IPS-15b (cell line): ENCODE measurements at regions not wholly inside any gene's neighbourhood (a gene's known extent, or its start where the extent isn't known, plus 50 kb on each side); places are given as distances from the start of the nearest gene placed in this dataset.
"Not testable (repeated sequence)": the region's sequence is repeated elsewhere in the genome, so short reads cannot be mapped to it uniquely, and the experiment has no call there.

ENCODE experiments used
- H3K27me3 ChIP-seq: one replicate; pipeline ENCODE4 v1.6.1; 2013; ENCODE audit warnings: low read length; ENCODE audit not compliant: control insufficient read depth, insufficient read depth
- H3K36me3 ChIP-seq: one replicate; pipeline ENCODE4 v1.6.1; 2013; ENCODE audit warnings: low read length; ENCODE audit not compliant: control insufficient read depth, insufficient read depth
- H3K4me1 ChIP-seq: one replicate; pipeline ENCODE4 v1.6.1; 2013; ENCODE audit warnings: mild to moderate bottlenecking, low read length; ENCODE audit not compliant: control insufficient read depth, insufficient read depth
- H3K4me3 ChIP-seq: one replicate; pipeline ENCODE4 v1.5.1; 2013; ENCODE audit warnings: low read depth, low read length
- H3K9ac ChIP-seq: one replicate; pipeline ENCODE4 v1.6.1; 2013; ENCODE audit warnings: low read depth, mild to moderate bottlenecking, low read length
- H3K9me3 ChIP-seq: one replicate; pipeline ENCODE4 v1.6.1; 2013; ENCODE audit warnings: mild to moderate bottlenecking, low read length; ENCODE audit not compliant: control insufficient read depth, insufficient read depth

- Histone ChIP-seq H3K27me3 (no peaks in the 10 kb centered on the region), H3K4me1 (no peaks in the 10 kb centered on the region), H3K9ac (no peak overlapping the region), H3K9me3 (no peaks in the 10 kb centered on the region), H3K36me3 (no peaks in the 10 kb centered on the region), H3K4me3 (no peak overlapping the region)
Observed at GRCh38 chr10:21379143-21379542, 146.3 kb downstream of the SKIDA1 start.

- H3K36me3 ChIP-seq, H3K9ac ChIP-seq, H3K9me3 ChIP-seq, H3K4me1 ChIP-seq, H3K4me3 ChIP-seq, H3K27me3 ChIP-seq: not testable (repeated sequence)
Observed at GRCh38 chr10:21375274-21375673, 150.2 kb downstream of the SKIDA1 start.

- H3K27me3 ChIP-seq, H3K9ac ChIP-seq, H3K4me1 ChIP-seq, H3K4me3 ChIP-seq, H3K9me3 ChIP-seq, H3K36me3 ChIP-seq: not testable (repeated sequence)
Observed at GRCh38 chr10:21373881-21374280, 151.6 kb downstream of the SKIDA1 start.

GRCh38 chr10:21372651-21373410 lies 152.7 kb downstream of the SKIDA1 start:
- no peaks in the 10 kb centered on the region for H3K27me3 ChIP-seq
- H3K9me3 ChIP-seq, result no peaks in the 10 kb centered on the region
- H3K4me1 ChIP-seq, result no peaks in the 10 kb centered on the region
- no peak overlapping the region for H3K9ac ChIP-seq
- no peak overlapping the region for H3K4me3 ChIP-seq
- no peaks in the 10 kb centered on the region for H3K36me3 ChIP-seq

GRCh38 chr10:21369697-21370096 lies 155.8 kb downstream of the SKIDA1 start:
- Histone ChIP-seq H3K36me3 (no peaks in the 10 kb centered on the region), H3K27me3 (no peaks in the 10 kb centered on the region), H3K9me3 (no peaks in the 10 kb centered on the region), H3K4me3 (no peak overlapping the region), H3K9ac (no peak overlapping the region), H3K4me1 (peaks cover under 1% of the 10 kb centered on the region)

GRCh38 chr10:21368728-21369425 lies 156.6 kb downstream of the SKIDA1 start:
- peaks cover 8% of the 10 kb centered on the region for H3K4me1 ChIP-seq
- no peaks in the 10 kb centered on the region for H3K9me3 ChIP-seq
- H3K36me3 ChIP-seq, result no peaks in the 10 kb centered on the region
- H3K4me3 ChIP-seq, result no peak overlapping the region
- H3K27me3 ChIP-seq, result no peaks in the 10 kb centered on the region
- H3K9ac ChIP-seq, result no peak overlapping the region

- H3K27me3 ChIP-seq, result no peaks in the 10 kb centered on the region
- H3K4me3 ChIP-seq, result no peak overlapping the region
- no peak overlapping the region for H3K9ac ChIP-seq
- H3K36me3 ChIP-seq, result no peaks in the 10 kb centered on the region
- no peaks in the 10 kb centered on the region for H3K9me3 ChIP-seq
- H3K4me1 ChIP-seq, result peaks cover 16% of the 10 kb centered on the region
Observed at GRCh38 chr10:21368022-21368582, 157.4 kb downstream of the SKIDA1 start.

GRCh38 chr10:21366108-21366507 lies 159.4 kb downstream of the SKIDA1 start:
- H3K9ac ChIP-seq, H3K36me3 ChIP-seq, H3K9me3 ChIP-seq, H3K4me3 ChIP-seq, H3K27me3 ChIP-seq: not testable (repeated sequence)
- H3K4me1 ChIP-seq, result peaks cover 18% of the 10 kb centered on the region

- no peaks in the 10 kb centered on the region for H3K36me3 ChIP-seq
- no peaks in the 10 kb centered on the region for H3K27me3 ChIP-seq
- H3K9ac ChIP-seq, result no peak overlapping the region
- H3K9me3 ChIP-seq, result no peaks in the 10 kb centered on the region
- no peak overlapping the region for H3K4me3 ChIP-seq
- peaks cover 18% of the 10 kb centered on the region for H3K4me1 ChIP-seq
Observed at GRCh38 chr10:21364196-21365114, 161.0 kb downstream of the SKIDA1 start.

GRCh38 chr10:21363731-21364104 lies 161.8 kb downstream of the SKIDA1 start:
- H3K27me3 ChIP-seq, result no peaks in the 10 kb centered on the region
- H3K36me3 ChIP-seq, result no peaks in the 10 kb centered on the region
- peaks cover 18% of the 10 kb centered on the region for H3K4me1 ChIP-seq
- no peak overlapping the region for H3K9ac ChIP-seq
- no peak overlapping the region for H3K4me3 ChIP-seq
- no peaks in the 10 kb centered on the region for H3K9me3 ChIP-seq

GRCh38 chr10:21363092-21363730 lies 162.3 kb downstream of the SKIDA1 start:
- H3K9ac ChIP-seq, result no peak overlapping the region
- no peaks in the 10 kb centered on the region for H3K9me3 ChIP-seq
- no peaks in the 10 kb centered on the region for H3K27me3 ChIP-seq
- no peak overlapping the region for H3K4me3 ChIP-seq
- no peaks in the 10 kb centered on the region for H3K36me3 ChIP-seq
- peaks cover 18% of the 10 kb centered on the region for H3K4me1 ChIP-seq
